Activated naive CD4-positive, alpha-beta T cell (primary cell): ENCODE measurements at regions not wholly inside any gene's neighbourhood (a gene's known extent, or its start where the extent isn't known, plus 50 kb on each side); places are given as distances from the start of the nearest gene placed in this dataset.
"Not testable (repeated sequence)": the region's sequence is repeated elsewhere in the genome, so short reads cannot be mapped to it uniquely, and the experiment has no call there.

Source experiments
- DNase-seq, 4 experiments: peaks; one replicate each; lab custom pipeline; 2025; lab: John Stamatoyannopoulos, UW

DNA sequence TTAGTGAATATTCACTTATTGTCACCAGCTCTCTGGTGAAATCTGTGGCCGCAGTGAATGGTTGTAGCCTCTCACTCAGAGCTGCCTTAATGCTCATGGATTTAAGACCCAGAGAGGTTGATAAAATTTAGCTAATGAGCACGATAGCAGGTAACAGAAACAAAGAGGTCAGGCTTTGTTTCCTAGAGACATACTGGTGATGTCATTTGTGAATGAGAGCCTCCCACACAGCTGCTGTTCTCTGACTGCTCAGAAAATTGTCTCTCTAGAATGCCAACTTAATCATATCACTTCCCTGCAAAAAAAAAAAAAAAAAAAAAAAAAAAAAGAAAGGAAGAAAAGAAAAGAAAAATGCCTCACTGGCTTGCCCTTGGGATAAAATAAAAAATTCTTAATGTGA, 411.7 kb upstream of the MYT1L start:
- DNase-seq, result no peak

DNA sequence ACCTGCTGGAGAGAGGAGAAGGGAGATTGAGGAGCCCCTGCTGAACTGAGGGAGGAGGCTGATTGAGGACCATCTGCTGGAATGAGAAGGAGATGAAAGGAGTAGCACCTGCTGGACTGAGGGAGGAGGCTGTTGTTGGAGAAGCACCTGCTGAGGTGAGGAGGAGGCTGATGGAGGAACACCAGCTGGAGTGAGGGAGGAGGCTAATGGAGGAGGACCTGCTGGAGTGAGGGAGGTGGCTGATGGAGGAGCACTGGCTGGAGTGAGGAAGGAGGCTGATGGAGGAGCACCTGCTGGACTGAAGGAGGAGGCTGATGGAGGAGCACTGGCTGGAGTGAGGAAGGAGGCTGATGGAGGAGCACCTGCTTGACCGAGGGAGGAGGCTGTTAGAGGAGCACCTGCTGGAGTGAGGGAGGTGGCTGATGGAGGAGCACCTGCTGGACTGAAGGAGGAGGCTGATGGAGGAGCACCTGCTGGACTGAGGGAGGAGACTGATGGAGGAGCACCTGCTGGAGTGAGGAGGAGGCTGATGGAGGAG, 409.2 kb upstream of the MYT1L start:
- no peak for DNase-seq

DNA sequence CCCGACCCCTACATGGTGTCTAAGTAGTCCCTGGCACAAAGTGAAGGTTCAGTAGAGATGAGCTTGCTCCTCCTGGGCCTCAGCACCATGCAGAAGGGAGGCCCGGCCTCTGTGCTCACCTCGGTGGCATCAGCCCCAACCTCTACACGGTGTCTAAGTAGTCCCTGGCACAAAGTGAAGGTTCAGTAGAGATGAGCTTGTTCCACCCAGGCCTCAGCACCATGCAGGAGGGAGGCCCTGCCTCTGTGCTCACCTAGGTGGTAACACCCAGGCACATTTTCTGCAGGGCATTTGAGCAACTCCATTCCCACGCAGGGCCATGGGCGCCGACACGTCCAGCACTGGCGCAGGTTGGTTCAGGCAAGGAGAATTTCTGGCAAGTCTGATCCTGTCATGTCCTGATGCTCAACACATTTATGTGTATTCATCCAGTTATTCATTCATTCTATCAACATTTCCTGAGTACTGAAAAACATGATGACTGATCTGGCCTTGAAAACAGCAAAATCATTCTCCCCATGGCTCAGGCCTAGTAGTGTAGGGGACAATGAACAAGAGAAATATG, 408.2 kb upstream of the MYT1L start:
- DNase-seq, result no peak

DNA sequence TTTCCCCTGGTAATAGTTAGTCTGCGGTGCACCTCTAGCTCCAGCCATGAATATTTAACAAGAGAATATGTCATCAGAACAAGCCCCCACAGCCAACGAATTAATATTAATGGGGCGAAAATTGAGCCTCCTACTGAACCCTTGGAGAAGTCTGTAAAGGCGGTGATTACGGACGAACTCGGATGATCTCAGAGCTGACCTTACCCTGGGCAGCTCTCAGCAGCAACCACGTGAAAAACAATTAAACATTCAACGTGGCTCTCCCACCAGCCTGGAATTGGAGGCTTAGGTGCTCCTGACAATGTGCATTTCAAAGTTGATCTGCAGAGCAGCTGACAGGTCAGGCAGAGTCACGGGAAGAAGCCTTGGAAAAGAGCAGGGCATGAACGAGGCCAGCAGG, 407.6 kb upstream of the MYT1L start:
- DNase-seq, result no peak

DNA sequence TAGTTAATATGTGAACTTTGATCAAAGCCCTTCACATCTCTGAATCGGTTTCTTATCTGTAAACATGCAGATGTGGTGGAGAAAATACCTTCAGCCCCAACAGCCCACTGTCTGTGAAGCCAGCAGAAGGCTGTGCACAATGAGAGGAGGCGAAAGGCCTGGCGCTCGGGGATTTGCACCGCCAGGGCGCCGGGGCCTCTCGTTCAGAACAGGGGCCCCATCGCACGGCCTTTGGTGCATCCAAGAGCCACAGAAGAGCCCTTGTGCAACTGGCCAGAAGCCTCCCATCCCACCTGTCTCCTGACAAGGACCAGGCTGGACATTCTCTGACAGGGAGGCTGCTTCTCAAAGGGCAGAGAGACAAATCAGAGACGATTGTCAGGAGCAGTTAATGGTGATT, 407.2 kb upstream of the MYT1L start:
- DNase-seq, result no peak

DNA sequence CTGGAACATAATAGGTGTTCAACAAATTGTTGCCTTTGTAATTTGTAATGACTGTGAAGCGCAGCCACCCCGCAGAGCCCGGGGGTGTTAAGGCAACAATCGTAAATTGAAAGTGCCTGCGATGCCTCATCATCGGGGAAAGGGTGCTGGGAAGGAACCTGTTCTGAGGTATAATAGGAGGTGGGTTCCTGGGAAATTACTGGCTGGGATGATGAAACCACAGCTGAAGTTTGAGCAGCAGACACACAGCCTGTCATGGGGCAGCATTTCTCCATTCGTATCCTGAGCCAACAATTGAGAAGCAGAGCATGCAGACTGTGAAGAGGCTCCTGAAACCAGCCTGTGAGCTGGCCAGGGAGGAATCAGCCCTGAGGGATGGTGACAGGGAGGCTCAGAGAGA, 404.0 kb upstream of the MYT1L start:
- no peak for DNase-seq

DNA sequence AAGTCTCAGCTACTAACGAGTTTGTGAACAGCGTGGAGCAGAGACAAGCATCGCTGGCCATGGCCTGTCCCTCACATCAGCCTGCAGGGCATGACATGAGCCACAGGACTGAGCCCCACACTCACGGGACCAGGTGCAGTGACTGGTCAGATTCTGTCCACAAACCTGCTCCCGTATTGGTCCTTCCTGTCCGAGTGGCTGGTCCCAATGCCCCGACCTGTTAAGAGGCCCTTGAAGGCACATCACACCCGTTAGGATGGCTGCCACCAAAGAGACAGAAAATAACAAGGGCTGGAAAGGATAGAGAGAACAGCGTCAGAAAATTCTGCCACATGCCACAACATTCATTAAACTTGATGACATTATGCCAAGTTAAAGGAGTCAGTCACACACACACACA, 403.2 kb upstream of the MYT1L start:
- DNase-seq, result no peak

DNA sequence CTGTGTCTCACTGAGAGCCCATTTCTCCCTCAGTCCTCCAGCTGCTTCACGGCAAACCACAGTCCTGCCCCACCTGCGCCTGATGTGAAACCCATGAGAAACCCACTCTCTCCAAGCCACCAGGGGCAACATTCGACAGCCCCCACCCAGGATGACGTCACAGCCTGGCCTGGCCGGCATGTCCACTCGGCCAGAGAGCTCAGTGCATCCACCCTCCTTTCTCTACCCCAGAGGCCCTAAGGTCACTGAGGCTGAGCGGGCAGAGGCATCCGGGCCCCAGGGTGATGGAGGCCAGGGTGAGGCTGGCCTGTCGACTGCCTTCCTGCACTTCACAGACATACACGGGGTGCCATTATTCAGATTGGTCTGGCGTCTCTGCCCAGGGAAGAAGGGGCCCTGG, 402.7 kb upstream of the MYT1L start:
- no peak for DNase-seq

DNA sequence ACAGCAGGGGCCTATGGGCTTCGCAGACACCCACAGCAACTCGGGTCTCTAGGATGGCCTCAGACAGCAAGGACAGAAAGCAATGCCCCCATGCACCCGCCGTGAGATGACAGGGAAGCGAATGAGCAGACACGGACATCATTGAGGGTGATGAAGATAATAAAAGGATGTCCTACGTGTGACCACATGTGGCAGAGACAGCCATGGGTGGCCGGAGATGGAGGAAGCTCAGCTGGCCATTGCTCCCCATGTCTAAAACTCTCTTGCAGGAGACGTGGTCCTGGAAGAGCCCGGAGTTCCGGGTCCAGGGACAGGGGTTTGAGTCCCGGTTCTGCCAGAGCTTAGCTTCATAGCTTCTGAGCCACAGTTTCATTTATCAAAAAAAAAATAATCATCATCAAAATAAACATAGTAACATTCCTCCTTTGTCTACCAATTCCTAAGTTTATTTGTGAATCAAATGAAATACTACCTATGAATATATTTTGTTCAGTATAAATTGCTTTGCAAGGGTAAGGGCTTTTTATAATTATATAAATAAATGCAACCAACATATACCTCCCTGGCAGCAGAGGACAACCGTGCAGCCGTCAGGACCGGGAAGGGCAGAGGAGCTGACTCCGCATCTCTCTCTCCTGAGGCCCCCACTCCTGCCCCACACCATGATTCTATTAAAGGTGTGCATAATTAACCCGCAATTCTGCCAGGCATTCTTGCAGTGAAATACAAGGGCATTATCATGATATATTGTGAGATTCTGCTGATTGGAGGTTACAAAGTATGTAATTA, 401.4 kb upstream of the MYT1L start:
- no peak for DNase-seq

DNA sequence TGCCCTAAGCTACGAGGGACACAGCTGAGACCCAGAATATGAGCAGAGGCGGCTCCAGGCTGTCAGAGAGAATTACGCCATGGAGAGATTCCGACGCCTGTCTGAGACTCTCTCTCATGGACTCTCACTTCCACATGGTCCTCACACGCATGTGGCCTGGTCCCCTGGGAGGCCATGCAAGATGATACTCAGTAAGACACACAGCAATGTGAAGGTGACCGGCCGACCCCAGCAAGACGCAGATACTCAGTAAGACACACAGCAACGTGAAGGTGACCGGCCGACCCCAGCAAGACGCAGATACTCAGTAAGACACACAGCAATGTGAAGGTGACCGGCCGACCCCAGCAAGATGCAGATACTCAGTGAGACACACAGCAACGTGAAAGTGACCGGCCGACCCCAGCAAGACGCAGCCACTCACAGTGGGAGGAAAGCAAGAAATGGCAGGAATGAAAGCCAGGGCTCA, 400.8 kb upstream of the MYT1L start:
- DNase-seq, result no peak

DNA sequence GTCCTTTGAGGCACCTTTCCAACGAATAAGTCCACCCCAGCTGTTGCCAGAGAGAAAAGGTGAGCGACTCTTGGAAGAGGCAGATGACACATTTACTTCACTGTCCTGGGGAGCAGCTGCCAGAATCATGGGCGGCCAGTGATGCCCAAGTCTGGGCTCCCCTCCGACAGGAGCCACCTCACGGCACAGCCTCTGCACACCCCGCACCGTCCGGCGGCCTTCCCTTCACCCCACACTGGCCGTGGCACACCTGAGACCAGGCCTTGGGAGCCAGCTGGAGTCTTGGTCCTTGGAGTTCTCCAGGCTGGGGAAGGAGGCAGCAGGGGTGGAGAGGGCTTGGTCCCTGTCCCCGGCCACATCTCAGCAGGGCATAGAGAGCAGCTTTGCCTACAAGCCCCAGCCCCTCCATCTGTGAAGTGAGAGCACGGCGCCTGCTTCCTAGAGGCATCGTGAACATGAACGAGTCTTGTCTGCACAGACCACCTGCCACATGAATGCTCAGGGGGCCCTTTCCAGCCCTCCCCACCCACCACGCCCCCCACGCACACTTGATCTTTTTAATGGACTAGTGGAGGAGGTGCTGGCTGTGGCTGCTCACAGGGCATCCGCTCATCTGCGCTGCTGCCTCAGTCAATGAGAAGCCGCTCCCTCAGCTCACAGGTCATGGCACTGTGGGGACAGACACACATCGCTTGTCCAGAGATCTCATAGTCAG, 400.2 kb upstream of the MYT1L start:
- DNase-seq, result no peak

DNA sequence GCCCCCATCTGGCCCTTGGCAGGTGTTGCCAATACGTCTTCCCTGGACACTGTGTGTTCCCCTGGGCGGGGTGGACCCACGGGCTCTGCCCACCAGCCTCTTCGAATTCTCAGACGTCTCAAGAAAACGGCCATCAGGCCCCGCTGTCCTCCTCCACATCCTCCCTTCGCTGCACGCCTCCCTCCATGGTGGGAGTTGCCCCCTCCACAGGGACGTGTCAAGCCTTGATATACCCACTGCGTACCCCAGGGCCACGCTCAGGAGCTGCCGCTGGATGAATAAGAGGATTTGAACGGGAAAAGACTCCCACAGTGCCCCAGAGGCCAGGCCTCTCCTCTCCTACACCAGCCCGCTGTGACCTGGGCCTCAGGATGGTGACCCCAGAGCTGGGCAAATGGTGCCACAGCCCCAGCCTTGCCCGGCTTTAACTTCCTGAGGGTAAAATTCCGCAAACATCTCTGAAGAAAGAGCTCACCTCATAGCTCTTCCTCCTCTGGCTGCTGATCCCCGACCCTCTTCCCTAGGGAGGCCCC, 399.3 kb upstream of the MYT1L start:
- no peak for DNase-seq

DNA sequence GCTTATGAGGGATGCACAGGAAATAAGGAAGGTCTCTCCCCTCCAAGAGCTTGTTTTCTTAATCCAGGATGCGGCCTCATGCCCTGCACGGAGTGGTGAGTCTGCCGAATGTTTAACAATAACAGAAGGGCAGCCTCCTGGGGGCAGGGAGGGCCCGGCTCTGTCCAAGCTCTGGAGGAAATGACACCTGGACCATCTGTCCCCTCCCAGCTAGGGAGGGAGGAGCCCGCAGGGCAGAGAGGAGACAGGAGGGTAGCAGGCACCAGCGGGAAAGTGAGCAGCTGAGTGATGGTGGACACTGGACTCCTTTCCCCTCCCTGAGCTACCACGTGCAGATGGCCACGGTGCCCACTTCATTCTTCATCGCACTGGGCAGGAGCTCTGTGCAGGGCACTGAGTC, 398.2 kb upstream of the MYT1L start:
- no peak for DNase-seq

DNA sequence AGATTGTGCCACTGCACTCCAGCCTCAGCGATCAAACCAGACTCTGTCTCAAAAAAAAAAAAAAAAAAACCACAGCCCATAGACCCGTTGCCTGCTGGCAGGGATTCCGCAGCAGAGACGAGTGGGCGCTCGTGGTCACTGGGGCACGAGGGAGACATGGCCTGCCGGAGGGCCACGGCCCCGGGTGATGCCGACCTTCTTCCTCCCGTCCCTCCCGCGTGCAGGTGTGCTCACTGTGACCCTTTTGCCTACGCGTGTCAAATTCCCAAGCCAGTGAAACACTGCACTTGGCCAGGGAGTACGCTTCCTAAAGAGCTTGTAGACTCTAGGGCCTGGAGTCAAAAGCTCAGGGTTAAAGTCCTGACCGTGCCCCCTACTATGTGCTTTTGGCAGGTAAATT, 397.6 kb upstream of the MYT1L start:
- DNase-seq, result no peak

DNA sequence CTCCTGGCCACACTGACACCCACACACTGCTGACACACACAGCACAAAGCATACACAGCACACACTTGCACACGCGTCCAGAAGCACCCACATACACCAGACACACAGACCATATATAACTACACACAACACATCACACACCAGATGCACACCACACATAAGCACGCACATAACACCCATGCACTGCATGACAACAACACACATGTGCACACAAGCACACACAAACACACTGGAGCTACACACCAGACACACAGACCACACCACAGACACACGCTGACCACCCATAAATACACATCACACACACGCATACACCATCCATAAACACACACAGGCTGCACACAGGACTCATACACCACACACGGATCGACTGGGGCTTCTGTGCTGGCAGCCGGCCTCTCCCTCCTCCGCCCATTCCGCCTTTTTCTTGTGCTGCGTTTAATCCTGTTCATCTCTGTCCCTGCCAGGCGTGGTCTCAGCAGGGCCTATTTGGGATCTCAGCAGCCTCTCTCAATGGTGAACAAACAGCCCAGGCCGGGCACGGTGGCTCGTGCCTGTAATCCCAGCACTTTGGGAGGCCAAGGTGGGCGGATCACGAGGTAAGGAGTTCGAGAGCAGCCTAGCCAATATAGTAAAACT, 396.9 kb upstream of the MYT1L start:
- DNase-seq, result no peak

DNA sequence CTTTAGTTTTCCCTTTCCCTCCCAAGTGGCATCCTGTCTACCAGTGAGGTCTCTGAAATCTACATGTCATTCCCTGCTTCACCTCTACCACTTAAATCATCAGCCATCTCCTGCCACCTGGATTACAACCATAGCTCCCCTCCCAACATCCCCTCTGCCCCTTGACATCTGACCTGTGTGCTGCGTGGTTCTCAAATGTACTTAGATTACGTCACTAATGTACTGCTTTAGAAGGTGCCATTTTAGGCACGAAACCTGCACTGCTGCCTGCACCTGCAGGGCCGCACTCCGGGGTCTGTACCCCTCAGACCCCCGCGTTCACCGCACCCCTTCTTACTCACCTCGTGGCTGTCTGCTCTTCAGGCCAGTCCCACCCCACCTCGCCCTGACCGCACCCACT, 395.1 kb upstream of the MYT1L start:
- DNase-seq, result no peak

DNA sequence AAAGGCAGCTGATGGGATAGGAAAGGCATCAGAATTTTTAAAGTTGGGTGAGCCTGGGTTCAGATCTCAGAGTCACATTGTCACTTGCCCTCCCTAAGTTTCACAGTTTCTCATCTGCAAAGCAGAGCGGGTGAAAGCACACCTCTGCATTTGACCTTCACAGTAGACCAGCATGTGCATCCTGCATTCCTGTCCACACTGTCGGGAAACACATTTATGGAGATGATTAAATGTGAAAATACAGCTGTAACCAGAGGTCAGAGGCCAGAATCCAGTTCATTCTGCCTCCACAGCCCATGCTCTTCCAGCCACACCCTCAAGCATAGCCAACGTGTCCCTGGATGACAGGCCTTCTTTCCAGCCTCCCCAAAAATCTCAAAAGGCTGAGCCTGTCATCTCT, 392.0 kb upstream of the MYT1L start:
- DNase-seq, result no peak

DNA sequence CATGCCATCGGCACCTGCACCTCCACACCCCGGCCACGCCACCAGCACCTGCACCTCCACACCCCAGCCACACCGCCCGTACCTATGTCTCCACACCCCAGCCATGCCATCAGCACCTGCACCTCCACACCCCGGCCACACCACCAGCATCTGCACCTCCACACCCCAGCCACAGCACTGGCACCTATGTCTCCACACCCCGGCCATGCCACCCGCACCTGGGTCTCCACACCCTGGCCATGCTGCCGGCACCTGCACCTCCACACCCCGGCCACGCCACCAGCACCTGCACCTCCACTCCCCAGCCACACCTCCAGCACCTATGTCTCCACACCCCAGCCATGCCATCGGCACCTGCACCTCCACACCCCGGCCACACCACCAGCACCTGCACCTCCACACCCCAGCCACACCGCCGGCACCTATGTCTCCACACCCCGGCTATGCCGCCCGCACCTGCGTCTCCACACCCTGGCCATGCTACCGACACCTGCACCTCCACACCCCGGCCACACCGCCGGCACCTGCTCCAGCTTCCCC, 390.3 kb upstream of the MYT1L start:
- DNase-seq, result no peak

DNA sequence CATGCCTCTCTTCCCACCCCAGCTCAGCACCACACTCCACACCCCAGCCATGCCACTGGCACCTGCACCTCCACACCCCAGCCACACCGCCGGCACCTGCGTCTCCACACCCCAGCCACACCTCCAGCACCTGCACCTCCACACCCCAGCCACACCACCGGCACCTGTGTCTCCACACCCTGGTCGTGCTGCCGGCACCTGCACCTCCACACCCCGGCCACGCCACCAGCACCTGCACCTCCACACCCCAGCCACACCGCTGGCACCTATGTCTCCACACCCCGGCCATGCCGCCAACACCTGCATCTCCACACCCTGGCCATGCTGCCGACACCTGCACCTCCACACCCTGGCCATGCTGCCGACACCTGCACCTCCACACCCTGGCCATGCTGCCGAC, 389.7 kb upstream of the MYT1L start:
- not testable (repeated sequence) for DNase-seq

DNA sequence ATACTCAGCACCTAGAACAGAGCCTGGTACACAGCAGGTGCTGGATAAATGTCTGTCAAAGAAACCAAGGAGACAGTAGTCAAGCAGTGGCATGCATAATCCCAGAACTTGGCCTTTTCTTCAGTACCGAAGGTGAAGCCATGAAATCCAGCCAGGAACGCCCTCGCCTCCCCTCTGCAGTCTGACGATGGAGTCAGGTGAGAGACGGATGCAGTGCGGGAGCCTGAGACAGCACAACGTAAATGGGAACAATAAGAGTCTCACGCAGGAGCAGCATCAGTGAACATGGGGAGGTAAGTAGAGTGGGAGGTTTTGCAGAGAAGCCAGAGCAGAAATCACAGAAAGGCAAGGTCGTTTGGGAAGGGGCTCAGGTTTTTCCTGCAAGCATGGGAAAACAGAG, 389.3 kb upstream of the MYT1L start:
- DNase-seq, result no peak

DNA sequence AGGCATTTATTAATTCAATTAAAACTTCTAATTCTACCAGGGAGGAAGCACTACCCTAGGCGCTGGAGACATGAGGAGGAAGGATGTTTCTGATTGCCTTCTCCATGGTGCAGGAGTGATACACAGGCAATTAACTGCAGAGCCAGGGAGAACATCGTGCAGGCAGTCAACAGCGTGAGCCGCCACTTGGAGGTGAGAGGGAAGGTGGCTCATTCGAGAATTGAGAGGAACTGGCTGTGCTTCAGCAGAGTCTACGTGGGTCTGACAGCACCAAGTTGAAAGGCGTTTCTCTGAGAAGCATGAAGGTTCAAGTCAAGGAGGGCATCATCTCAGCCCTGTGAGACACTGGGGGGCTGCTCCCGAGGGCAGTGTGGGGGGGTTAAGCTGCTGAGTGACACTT, 388.7 kb upstream of the MYT1L start:
- DNase-seq, result no peak

DNA sequence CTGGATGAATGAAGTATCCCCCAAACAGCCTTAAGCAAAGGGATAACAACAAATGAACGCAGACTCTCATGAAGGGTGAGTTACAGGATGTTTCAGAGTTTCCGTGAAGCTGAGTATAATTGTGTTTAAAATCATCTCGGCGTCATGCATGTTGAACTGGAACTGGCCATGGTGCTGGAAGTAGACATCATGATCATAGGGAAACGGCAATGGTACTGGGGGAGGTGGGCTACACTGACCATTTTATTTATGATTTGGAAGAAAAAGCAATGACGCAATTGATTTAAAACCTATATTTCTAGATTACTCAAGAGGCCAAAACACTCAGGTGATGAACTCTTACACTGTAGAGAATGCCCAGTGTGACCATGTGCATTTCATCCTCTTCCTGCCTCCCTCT, 387.9 kb upstream of the MYT1L start:
- DNase-seq, result no peak
